Chondrocyte (in vitro differentiated cells): ENCODE measurements at regions not wholly inside any gene's neighbourhood (a gene's known extent, or its start where the extent isn't known, plus 50 kb on each side); places are given as distances from the start of the nearest gene placed in this dataset.

Source experiments
- DNase-seq: peaks from one replicate; pipeline ENCODE4 v3.0.0; 2021; ENCODE audit warnings: mixed read lengths, low spot score
- H3K27ac Mint-ChIP-seq: one replicate; pipeline ENCODE4 v1.8.0; 2021; ENCODE audit warnings: mild to moderate bottlenecking, moderate library complexity, mixed read lengths; ENCODE audit not compliant: unreplicated experiment
- H3K27me3 Mint-ChIP-seq: 2 replicates; pipeline ENCODE4 v1.8.0; 2021; ENCODE audit warnings: low read depth, mixed read lengths
- H3K36me3 Mint-ChIP-seq: 2 replicates; pipeline ENCODE4 v1.8.0; 2021; ENCODE audit warnings: low read depth, mixed read lengths
- H3K4me1 Mint-ChIP-seq: 2 replicates; pipeline ENCODE4 v1.8.0; 2021; ENCODE audit warnings: low read depth, mild to moderate bottlenecking, mixed read lengths
- H3K4me3 Mint-ChIP-seq: one replicate; pipeline ENCODE4 v1.8.0; 2021; ENCODE audit warnings: mild to moderate bottlenecking, moderate library complexity, mixed read lengths; ENCODE audit not compliant: unreplicated experiment
- H3K9me3 Mint-ChIP-seq: 2 replicates; pipeline ENCODE4 v1.8.0; 2021; ENCODE audit warnings: low read depth, mixed read lengths
- TF ChIP-seq, protein P1 (sequence below): fragments of 200-600 bp; sonication (generic); IDR thresholded peaks from 2 replicates; pipeline ENCODE4 v1.5.0; 2021; ENCODE audit warnings: antibody characterized with exemption, mild to moderate bottlenecking, moderate library complexity

GRCh38 chr10:52423369-52423768 is 109.3 kb downstream of the DKK1 start:
- Mint-ChIP-seq H3K27ac (no peak overlapping the region), H3K36me3 (no peaks in the 10 kb centered on the region), H3K27me3 (no peaks in the 10 kb centered on the region), H3K4me3 (no peak overlapping the region), H3K4me1 (peaks cover 7% of the 10 kb centered on the region), H3K9me3 (no peaks in the 10 kb centered on the region)
- TF ChIP-seq, protein P1, sequence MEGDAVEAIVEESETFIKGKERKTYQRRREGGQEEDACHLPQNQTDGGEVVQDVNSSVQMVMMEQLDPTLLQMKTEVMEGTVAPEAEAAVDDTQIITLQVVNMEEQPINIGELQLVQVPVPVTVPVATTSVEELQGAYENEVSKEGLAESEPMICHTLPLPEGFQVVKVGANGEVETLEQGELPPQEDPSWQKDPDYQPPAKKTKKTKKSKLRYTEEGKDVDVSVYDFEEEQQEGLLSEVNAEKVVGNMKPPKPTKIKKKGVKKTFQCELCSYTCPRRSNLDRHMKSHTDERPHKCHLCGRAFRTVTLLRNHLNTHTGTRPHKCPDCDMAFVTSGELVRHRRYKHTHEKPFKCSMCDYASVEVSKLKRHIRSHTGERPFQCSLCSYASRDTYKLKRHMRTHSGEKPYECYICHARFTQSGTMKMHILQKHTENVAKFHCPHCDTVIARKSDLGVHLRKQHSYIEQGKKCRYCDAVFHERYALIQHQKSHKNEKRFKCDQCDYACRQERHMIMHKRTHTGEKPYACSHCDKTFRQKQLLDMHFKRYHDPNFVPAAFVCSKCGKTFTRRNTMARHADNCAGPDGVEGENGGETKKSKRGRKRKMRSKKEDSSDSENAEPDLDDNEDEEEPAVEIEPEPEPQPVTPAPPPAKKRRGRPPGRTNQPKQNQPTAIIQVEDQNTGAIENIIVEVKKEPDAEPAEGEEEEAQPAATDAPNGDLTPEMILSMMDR = no peak
- no peak for DNase-seq

GRCh38 chr10:52424341-52424740 is 110.3 kb downstream of the DKK1 start:
- Mint-ChIP-seq H3K4me1 (peaks cover 7% of the 10 kb centered on the region), H3K9me3 (no peaks in the 10 kb centered on the region), H3K27me3 (no peaks in the 10 kb centered on the region), H3K4me3 (no peak overlapping the region), H3K27ac (no peak overlapping the region), H3K36me3 (no peaks in the 10 kb centered on the region)
- DNase-seq = no peak
- TF ChIP-seq, protein P1 = no peak

DNA sequence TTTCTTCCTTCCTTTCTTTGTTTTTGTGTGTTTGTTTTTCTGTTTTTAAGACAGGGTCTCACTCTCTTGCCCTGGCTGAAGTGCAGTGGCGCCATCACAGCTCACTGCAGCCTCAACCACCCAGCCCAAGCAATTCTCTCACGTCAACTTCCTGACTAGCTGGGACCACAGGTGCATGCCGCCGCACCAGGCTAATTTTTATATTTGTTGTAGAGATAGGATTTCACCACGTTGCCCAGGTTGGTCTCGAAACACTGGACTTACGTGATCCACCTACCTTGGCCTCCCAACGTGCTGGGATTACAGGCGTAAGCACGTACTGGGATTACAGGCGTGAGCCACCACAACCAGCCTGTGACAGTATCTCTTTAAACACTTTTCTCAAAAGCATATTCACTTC is 120.7 kb downstream of the DKK1 start:
- Mint-ChIP-seq H3K27me3 (no peaks in the 10 kb centered on the region), H3K9me3 (no peaks in the 10 kb centered on the region), H3K36me3 (no peaks in the 10 kb centered on the region), H3K4me1 (no peaks in the 10 kb centered on the region), H3K27ac (no peak overlapping the region), H3K4me3 (no peak overlapping the region)
- TF ChIP-seq, protein P1 = no peak
- DNase-seq = no peak

GRCh38 chr10:52436664-52437063 is 122.6 kb downstream of the DKK1 start:
- Mint-ChIP-seq H3K4me1 (no peaks in the 10 kb centered on the region), H3K9me3 (no peaks in the 10 kb centered on the region), H3K27me3 (no peaks in the 10 kb centered on the region), H3K36me3 (no peaks in the 10 kb centered on the region), H3K27ac (no peak overlapping the region), H3K4me3 (no peak overlapping the region)
- DNase-seq = no peak
- TF ChIP-seq, protein P1 = no peak

DNA sequence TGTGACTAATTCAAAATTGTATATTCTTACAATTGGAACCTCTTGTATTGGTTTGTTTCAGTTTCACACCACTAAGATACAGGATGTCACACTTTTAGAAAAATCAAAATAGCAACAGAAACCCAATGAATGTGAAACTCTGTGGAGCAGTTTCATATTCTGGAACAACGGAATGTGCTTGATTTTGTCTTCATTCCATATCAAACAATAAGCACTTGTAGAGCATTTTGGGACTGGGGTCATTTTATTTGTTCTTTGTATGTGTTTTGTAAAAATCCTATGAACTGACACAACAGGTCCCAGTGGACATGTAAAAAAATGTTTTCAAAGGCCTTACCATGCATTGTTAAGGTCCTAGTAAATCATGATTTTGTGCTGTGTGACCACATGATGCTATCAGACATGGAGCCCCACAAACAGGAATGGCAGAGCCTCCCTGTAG is 123.1 kb downstream of the DKK1 start:
- Mint-ChIP-seq H3K4me3 (no peak overlapping the region), H3K27me3 (no peaks in the 10 kb centered on the region), H3K4me1 (no peaks in the 10 kb centered on the region), H3K27ac (no peak overlapping the region), H3K9me3 (no peaks in the 10 kb centered on the region), H3K36me3 (no peaks in the 10 kb centered on the region)
- TF ChIP-seq, protein P1 = no peak
- no peak for DNase-seq
